Umbilical cord (tissue), 1 donor: ENCODE measurements at regions not wholly inside any gene's neighbourhood (a gene's known extent, or its start where the extent isn't known, plus 50 kb on each side); places are given as distances from the start of the nearest gene placed in this dataset.

Experiments used
- DNase-seq: peaks from one replicate; pipeline ENCODE4 v3.0.0-alpha.2; 2015; ENCODE audit warnings: low spot score

DNA sequence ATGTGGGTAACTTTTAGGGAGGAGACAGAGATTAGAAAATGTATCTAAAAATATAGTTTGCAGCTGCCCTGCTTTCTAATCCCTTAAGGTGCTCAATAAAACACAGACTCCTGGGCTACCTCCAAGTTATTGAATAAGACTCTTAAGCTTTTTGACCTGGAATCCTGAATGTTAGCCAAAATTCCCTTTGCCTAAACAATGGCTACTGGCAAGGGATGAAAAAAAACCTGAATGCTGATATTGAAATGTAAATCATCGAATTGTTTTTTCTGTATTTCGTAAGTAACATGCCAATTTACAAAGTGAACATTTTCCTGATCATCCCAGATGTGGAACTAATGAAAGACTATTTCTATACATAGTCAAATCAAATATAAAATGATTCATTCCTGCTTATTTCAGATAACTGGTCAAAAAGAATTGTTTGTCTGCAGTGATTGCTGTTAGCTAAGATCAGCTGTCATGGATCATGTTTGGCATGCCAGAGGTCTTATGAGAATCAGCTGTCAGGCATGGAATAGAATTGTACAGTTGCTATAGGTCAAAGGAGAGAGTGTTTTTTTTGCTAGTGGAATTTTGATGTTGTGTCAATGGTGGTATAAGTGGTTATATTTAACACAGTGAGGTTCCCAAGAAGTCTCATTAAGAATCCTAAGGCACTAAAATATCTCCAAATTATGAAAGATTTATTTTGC, 363.6 kb upstream of the CWC22 start:
- no peak for DNase-seq

DNA sequence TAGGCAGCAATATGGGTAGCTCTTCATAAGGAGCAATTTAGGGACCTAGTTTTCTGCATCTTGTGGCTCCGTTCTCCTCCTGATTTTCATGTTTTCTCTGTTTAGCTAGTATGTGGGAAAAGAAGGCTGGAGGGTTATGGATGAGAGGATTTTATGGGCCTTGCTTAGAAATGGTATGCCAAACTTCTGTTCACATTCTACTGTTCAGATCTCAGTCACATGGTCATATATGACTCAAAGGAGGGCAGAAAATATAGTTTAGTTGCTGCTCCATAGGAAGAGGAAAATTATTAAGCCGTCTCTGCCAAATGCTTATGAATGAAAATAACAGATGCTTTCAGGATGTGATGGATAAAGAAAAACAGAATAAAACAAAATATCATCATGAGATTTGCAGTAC, 361.8 kb upstream of the CWC22 start:
- DNase-seq, result no peak

DNA sequence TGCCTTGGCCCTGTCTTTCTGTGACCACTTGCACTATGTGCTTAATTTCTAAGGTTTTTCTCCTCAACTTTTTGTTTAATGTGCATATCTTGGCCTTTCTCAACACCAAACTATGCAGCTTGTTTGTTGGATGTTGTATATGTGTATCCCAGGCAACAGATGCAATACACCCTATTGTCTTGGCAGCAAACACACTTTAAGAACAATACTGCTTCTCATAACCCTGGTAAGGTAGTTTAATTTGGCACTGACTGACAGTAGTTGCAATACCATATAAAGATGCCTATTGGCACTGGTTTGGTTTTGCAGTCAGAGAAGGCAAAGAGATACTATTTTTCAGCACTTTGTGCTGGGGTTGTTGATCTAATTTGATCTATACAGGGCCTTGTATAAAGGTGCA, 360.7 kb upstream of the CWC22 start:
- DNase-seq, result no peak

DNA sequence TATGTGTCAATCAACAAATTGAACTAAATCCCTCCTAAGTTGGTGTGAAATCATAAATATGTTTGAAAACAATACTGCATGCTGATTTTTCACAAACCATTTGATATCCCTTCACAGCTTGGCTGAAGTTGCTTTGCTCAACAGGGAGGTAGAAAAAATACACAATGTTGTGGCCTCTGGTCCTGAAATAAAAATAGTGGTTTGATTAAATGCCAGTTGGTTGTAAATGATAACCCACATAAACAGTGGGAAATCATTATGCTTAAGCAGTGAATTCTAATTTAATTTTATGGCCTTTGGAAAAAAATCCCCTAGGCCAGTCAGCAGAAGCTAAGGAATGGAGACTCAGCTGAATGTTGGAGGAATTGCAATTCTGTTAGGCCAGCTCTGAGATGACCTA, 359.4 kb upstream of the CWC22 start:
- no peak for DNase-seq

DNA sequence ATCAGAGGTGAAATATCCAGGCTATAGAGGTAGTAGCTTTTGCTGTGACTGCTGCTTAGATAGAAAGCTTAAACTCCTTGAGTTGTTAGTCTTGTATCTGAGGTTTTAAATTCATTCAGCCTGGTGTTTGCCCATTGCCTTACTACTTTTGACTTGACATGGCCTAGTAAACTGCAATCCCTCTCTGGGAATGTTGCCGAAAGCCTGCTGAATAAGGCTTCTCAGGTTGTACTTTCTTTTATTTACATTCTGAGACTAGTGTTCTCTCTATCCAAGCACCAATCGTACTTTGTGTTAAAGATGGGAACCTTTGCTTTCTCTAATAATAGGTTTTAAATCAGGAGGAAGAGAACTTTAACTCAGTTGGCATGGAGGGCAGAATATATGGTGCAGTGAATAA, 357.6 kb upstream of the CWC22 start:
- DNase-seq, result no peak

DNA sequence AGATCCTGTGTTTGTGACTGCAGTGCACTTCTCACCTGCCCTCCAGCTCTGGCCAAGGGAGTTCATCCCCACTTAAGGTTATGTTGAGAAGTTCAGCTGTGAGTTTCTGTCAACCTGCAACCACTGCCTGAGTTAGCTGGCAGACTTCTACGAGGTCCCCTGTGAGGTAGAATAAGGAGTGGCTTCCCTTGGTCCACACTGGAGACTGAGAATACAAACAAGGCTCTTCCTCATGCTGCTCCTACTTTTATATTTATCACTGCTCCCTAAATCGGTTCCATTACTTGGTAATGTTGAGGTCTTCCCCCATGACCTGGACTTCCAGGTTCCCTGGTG, 353.2 kb upstream of the CWC22 start:
- no peak for DNase-seq

DNA sequence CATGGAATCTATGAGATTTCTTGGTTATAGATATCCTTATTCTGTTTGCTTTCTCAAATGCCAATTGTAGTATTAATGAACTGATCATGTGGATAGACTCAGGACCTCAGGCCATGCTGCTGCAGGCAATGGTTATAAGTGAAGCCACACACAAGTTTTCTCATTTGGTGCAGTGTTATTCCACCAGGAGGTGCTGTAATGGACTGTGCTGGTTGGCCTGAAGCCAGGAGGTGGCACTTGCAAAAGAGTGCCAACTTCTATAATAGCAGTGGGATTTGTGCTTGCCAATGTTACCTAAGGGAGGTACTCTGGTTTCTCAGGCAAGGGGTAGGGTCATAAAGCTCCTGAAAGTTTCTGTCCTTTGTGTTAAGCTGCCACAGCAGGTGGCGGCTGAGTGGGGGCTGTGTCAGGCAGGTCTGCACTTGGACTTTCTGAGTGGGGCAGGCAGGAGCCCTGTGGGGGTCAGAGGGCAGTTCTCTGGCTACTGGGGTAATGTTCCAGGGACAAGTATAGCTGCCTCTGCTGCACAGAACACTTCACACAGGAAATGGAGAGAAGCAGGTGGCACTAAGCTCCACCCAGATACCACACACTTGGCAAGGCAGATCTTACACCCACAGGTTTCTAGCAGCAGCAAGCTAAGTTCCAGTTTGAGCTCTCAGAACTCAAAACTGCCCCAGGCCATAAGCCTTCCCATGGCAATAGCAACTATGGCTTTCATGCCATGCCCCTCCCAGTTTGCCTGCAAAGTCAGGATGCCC, 352.6 kb upstream of the CWC22 start:
- no peak for DNase-seq

DNA sequence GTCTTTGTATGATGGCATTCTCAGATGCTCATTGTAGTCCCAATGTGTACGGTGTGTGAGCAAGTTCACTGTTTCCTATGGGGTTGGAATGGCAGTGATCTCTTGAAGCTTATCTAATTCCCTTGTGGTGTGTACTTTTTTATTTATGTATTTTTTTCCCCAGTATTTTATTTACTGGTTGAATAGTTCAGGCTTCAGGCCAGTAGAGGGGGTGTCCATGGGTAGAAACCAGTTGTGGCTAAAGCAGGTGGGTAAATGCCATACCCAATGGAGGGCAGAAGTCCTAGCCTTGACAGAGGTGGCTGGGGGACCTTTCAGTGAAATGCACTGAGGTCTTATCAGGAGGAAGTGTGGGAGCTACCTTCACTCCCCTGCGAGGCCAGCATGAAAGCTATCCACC, 351.4 kb upstream of the CWC22 start:
- DNase-seq, result no peak

DNA sequence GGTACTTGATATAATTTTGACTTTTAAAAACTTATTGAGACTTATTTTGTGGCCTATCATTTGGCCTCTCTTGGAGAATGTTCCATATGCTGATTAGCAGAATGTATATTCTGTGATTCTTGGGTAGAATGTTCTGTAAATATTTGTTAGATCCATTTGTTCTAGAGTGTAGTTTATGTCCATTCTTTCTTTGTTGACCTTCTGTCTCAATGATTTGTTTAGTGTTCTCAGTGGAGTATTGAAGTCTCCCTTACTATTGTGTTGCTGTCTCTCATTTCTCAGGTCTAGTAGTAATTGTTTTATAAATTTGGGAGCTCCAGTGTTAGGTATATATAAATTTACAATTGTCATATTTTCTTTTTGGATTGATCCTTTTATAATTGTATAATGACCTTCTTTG, 349.6 kb upstream of the CWC22 start:
- no peak for DNase-seq

DNA sequence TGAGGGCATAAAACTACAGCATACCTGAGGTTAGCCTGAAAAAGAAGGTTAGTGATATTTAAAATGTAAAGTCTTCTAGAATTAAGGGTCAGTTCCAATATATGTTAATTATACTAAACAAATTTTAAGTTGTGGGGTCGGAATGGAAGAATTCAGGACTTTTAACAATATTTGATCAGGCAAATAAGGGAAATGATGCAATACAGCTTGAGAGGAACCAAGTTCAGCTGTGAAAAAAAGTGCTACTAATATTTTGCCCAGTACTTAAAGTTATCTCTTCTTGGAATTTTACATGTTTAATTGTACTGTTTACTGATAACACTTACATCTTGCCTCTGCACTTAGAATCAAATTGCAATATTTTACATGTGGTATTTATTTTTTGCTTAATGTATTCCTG, 345.5 kb upstream of the CWC22 start:
- DNase-seq, result no peak

DNA sequence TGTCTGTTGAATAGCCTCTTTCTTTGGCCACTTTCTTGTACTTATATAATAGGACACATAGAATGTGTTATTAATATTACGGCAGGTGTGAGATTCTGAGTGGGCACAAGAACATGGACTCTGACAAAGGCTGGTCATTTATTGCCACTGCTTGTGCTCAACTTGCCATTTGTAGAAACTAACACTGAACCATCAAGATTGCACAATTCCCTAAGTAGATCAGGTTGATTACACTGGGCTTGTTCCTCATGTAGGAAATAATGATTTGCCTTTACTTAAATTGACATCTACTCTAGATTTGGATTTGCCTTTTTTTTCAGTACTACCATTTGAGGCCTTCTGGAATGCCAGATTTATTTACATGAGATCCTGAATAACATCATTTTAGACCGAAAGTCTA, 342.7 kb upstream of the CWC22 start:
- no peak for DNase-seq

DNA sequence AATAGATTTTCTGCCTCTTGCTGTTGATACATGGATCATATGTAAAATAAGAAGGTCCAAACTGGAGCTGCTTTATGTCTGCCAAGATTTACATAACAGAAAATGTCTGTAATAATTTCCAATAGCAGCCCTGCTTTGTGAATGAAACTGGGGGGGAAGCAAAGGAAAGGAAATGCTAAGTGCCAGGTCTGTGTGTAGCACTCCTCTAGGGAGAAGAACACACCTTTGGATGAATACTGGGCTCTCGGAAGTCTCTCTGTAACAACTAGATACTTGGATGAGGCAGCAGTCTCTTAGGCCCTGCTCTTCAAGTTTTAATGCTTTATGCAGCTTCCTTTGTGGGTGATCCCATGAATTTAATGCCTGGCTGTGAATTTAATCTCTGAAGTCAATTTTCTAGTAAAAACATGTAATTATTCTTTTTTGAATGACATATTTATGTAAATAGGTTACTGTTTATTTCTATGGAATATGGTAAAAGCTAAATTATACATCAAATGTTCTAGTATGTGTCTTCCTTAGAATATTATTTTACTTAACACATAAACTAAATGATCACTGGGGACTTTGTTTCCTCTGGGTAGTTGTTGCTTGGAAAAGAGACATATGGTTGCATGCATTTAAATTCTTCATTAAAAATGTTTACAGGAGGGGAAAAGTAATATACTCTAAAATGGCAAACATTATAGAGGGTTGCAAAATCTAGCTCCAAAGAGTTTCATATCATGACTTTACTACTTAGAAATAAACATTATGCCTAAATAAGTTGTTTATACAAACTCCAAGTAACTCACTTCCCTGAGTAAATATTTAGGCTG, 336.6 kb upstream of the CWC22 start:
- no peak for DNase-seq

DNA sequence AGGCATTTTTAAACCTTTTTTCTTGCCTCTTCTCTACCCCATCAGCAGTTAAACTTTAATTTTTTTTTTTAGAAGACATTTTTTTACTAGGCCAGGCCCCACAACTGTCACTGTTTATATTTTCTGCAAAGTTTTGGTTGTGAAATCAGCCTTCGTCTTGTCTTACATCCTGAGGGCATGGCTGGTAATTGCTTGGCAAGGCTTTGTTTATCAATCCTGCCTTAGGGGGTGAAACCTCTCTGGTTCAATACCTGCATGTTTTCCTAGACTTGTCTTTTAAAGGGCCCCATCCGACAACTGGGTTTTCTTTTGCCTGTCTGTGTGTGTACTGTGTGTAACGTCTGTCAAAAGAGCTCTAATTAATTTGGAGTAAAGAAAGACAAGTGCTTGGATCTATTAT, 330.0 kb upstream of the CWC22 start:
- no peak for DNase-seq

DNA sequence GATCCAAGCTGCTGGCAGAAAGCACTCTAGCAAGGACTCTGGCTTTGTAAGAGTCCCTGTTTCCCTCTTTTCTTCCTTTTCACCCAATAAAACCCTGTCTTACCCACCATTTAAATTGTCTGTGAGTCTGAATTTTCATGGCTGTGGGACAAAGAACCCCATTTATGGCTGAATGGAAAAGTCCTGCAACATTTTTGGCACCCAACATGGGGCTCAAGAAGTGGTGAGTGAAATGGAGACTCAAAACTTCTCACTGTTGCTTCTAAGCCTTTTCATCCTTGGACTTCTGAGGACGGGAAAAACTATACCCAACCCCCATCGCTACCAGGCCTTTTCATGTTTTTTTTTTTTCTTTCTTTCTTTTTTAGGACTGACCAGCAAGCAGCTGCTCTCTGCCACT, 329.5 kb upstream of the CWC22 start:
- no peak for DNase-seq

DNA sequence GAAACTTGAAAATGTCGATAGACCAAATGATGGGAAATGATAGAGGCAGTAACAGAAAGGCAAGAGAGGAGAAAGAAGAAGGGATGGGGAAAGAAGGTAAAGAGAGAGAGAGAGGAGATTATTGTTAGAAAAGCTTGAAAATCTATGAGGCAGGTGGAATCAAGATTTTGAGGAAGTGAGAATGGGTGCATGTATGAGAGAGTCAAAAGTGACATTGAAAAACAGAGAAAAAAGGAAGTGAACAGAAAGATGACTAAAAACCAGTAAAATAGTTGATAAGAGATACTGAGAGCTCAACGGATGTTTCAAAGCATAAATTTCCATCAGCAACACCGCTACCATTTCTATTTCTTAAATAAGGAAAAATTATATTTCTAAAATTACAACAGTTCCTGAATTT, 327.4 kb upstream of the CWC22 start:
- DNase-seq, result no peak

DNA sequence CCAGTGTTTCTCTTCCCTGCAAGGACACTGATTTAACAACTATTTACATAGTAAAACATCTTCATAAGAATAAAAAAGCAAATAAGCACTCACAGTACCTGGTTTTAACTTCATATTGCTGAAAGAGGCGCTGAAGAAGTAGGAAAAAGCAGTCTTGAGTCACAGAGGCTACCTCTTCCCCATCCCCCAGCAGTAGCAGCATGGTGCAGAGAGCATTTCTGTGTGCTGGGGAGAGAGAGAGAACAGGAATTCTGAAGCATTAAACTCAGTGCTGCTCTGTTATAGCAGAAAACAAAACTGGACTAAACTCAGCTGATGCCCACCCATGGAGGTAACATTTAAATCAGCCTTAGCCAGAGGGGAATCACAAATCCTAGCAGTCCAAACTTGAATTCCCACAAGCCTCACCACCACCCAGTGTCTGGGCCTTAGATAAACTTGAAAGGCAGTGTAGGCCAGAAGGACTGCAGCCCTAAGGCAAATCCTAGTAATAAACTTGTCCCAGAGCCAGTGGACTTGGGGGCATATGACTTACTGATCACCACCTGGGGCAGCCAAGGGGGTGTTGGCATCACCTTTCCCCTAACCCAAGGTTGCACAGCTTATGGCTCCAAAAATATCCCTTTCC, 321.8 kb upstream of the CWC22 start:
- DNase-seq, result no peak

DNA sequence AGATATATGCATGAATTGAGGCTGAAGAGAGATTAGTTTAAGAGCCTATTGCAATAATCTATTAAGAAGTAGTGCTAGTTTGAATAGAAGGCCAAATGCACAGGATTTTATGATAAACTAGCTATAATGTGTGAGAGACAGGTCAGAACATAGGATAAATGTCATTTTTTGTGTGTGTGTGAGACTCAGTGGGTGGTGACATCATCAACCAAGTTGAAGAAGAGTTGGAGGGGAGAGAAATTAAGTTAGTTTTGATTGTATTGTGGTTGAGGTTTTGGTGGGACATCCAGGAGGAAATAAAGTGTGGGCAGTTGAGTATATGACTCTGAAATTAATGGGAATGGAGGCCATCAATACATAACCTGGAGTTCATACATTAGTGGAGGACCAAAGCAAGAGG, 320.1 kb upstream of the CWC22 start:
- no peak for DNase-seq

DNA sequence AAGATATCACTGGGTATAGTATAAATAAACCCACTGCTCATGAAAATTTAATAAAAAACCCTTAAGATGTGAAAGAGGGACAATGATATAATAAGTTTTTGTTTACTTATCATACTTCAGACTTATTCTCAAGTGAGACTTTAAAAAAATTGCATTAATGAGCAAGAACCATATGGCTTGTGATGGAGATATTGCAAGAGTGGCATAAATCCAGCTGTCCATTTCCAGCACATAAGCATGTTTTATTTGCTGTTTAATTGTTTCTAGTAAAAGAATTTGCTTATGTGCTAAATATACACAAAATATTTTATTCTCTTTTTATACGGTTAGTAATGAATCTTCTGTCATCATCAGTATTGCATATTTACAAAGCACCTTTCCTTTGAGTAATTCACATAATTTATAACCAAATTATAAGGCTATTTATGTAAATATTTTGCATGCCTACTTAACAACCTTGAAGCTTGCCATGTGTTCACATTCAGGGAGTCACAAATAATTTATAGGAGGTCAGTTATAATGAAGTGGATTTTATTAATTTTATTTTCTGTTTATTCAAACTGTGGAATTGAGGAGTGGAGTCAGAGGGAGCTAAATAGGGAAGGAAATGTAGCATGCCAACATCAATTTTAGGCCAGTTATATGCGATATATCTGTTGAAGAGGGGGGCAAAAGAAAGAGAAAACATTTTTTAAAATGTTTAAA, 318.5 kb upstream of the CWC22 start:
- no peak for DNase-seq

DNA sequence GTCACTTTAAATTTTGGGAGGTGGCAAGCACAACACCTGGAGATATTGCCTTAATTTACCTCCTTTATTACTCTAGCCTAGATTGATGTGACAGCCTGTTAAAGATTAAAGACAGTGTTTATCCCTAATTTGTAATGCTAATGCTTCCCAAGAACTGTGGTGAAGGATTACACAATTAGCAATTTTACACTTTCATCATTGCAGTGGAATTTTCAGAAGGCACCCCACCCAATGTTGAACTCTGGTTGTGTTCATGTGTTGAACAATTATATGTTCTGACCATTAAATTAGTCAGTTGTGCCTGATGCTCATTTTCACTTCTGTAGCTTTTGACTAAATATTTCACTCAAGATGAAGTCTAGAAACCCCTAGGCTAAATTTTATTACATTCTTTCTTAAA, 317.1 kb upstream of the CWC22 start:
- DNase-seq, result no peak

DNA sequence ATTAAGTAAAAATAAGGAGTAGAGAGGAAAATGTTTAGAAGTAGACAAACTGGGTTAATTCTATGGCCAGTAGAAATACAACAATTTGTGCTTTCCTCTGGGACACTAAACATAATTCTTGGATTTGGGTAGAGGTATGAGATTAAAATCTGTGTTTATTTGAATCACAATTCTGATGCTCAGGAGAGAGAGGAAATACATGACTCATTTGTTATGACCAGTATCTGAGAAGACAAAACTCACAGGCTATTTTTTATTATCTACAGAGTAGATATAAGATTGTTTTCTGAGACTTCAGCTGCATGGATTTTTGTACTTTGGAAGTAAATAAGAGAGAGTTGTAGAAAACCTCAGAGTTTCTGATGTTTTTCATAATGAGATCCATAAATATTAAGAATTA, 315.7 kb upstream of the CWC22 start:
- no peak for DNase-seq

DNA sequence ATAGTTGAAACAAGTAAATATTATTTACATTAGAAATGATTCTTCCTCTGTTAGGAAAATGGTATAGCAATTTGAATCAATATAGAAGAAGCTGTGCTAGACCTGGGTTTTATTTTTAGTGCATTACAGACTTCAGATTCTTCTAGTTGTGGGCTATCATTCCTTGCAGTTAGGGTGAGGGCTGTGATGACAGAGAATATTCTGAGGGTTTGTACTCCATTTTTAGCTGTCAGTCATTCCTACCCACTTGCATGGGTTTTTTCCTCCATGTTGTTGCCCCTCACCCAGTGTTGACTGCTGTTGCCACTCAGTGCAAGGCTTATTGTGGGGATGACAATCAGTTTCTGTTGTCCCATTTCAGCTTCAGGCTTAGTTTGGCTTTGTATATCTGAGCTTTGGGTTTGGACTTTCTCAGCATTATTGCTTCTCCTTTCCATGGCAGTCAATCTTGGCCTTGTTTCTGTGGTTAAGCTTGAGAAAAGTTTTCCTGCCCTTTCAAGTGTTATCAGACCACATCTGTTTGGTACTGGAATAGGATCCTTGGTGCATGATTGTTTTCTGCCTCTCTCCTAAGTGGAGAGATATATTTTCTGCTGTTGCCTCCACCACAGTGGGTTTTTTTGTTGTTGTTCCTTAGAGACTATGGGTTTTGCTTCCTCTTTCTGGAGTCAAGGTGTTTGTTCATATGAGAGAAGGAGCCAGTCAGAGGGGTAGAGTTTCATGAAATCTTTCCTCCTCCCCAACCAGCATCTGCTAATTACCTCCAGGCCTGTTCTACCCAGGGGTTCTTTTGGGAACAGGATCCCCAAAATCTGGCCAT, 312.7 kb upstream of the CWC22 start:
- no peak for DNase-seq
